Cardiac fibroblast (primary cell): ENCODE measurements at regions not wholly inside any gene's neighbourhood (a gene's known extent, or its start where the extent isn't known, plus 50 kb on each side); places are given as distances from the start of the nearest gene placed in this dataset.
"Not testable (repeated sequence)": the region's sequence is repeated elsewhere in the genome, so short reads cannot be mapped to it uniquely, and the experiment has no call there.

ENCODE experiments used
- DNase-seq, 2 donors: peaks; one replicate each; pipeline versions ENCODE4 v3.0.0 to v3.0.0-alpha.2; 2010; ENCODE audit warnings: low read depth in 2 of 2
- H3K4me3 ChIP-seq, 2 donors: replicated peaks in 1 of 2; 1 replicate in 1 of 2; 2 replicates in 1 of 2; pipeline ENCODE4 v1.5.1; 2011; ENCODE audit warnings: low read depth in 2 of 2, low read length in 2 of 2, mild to moderate bottlenecking in 2 of 2, moderate library complexity in 1 of 2
- CTCF ChIP-seq: IDR thresholded peaks from one replicate; pipeline ENCODE4 v1.5.1; 2011; ENCODE audit warnings: low read depth, mild to moderate bottlenecking, low read length, inconsistent platforms

GRCh38 chr12:19998961-19999804 lies 369.2 kb upstream of the PDE3A start:
- no peak overlapping the region for H3K4me3 ChIP-seq
- TF ChIP-seq CTCF, result no peak
- DNase-seq, result no peak

- H3K4me3 ChIP-seq, result no peak overlapping the region
- no peak for DNase-seq
- TF ChIP-seq CTCF, result no peak
Measured at GRCh38 chr12:19999805-20000138, 368.6 kb upstream of the PDE3A start.

- no peak for TF ChIP-seq CTCF
- DNase-seq, result peak in 1 of 2 donors; percentile 43
- no peak overlapping the region for H3K4me3 ChIP-seq
Measured at GRCh38 chr12:20000229-20000849, 368.0 kb upstream of the PDE3A start.

GRCh38 chr12:20003252-20003651 lies 365.1 kb upstream of the PDE3A start:
- DNase-seq, result no peak
- no peak for TF ChIP-seq CTCF
- no peak overlapping the region for H3K4me3 ChIP-seq

GRCh38 chr12:20004952-20005351 lies 363.4 kb upstream of the PDE3A start:
- TF ChIP-seq CTCF, result no peak
- no peak for DNase-seq

GRCh38 chr12:20006871-20007730 lies 361.2 kb upstream of the PDE3A start:
- TF ChIP-seq CTCF, result no peak
- no peak overlapping the region for H3K4me3 ChIP-seq
- peak in 1 of 2 donors; percentile 32 for DNase-seq

More at GRCh38 chr12:20004952-20005351, 363.4 kb upstream of the PDE3A start:
- H3K4me3 ChIP-seq, result no peak overlapping the region

- DNase-seq, H3K4me3 ChIP-seq: not testable (repeated sequence)
Measured at GRCh38 chr12:20009965-20010364, 358.4 kb upstream of the PDE3A start.
